ENCODE measurements at regions not wholly inside any gene's neighbourhood (a gene's known extent, or its start where the extent isn't known, plus 50 kb on each side); places are given as distances from the start of the nearest gene placed in this dataset.
A peak's percentile ranks its signal among the peaks of the same experiment; 100 is the strongest.

- peaks cover 0 to 13% (median 4%) of the 10 kb centered on the region in 8 donors for H3K9me3 ChIP-seq
- TF ChIP-seq CTCF (IDR thresholded peaks at IDR 0.05 in 8 of 11, conservative IDR thresholded peaks at IDR 0.05 in 3 of 11): no peak
- TF ChIP-seq POLR2AphosphoS5 (IDR thresholded peaks at IDR 0.05): peak in 1 of 3 donors; percentile 44
- peaks cover 0 to 10% (median 0%) of the 10 kb centered on the region in 7 donors for H3K27me3 ChIP-seq (replicated peaks in 1 of 7)
- DNase-seq: peak; percentile 74
- H3K36me3 ChIP-seq: no peaks in the 10 kb centered on the region
- H3K4me1 ChIP-seq: peaks cover 0 to 14% (median 13%) of the 10 kb centered on the region in 6 donors
- H3K4me3 ChIP-seq: no peak overlapping the region
- WGBS, 5 donors: 54 to 66% (median 63%) methylated on average over 23 to 36 of the region's 36 CpGs
- intact Hi-C loops (cut with DNase I; ENCODE audit: low total_unique reads): no loop called here
- H3K27ac ChIP-seq: no peak overlapping the region
These were observed 121.9 kb downstream of the CRYAA start for GRCh38 chr21:43290421-43291346.

GRCh38 chr21:43289966-43290365 lies 121.2 kb downstream of the CRYAA start:
- Histone ChIP-seq H3K27me3 (replicated peaks in 1 of 7) (peaks cover 0 to 10% (median 0%) of the 10 kb centered on the region in 7 donors), H3K4me1 (peaks cover 0 to 14% (median 13%) of the 10 kb centered on the region in 6 donors), H3K4me3 (no peak overlapping the region), H3K9me3 (peaks cover 0 to 8% (median 2%) of the 10 kb centered on the region in 8 donors), H3K36me3 (no peaks in the 10 kb centered on the region), H3K27ac (no peak overlapping the region)
- intact Hi-C loops (cut with DNase I; ENCODE audit: low total_unique reads): no loop called here
- 60 to 86% (median 70%) methylated on average over 2 to 6 of the region's 6 CpGs for WGBS, 5 donors
- DNase-seq: peak; percentile 50
- TF ChIP-seq POLR2AphosphoS5 (IDR thresholded peaks at IDR 0.05): no peak

GRCh38 chr21:43289442-43289841 lies 120.6 kb downstream of the CRYAA start:
- no peak overlapping the region for H3K4me3 ChIP-seq
- 80 to 93% (median 85%) methylated on average over 2 of the region's 2 CpGs for WGBS, 5 donors
- H3K36me3 ChIP-seq: no peaks in the 10 kb centered on the region
- H3K4me1 ChIP-seq: peaks cover 0 to 14% (median 12%) of the 10 kb centered on the region in 6 donors
- TF ChIP-seq POLR2AphosphoS5 (IDR thresholded peaks at IDR 0.05) (no peak), POLR2A (IDR thresholded peaks at IDR 0.05) (no peak), CTCF (IDR thresholded peaks at IDR 0.05 in 8 of 11, conservative IDR thresholded peaks at IDR 0.05 in 3 of 11) (no peak)
- intact Hi-C loops (cut with DNase I; ENCODE audit: low total_unique reads): no loop called here
- peaks cover 0 to 8% (median 2%) of the 10 kb centered on the region in 8 donors for H3K9me3 ChIP-seq
- peak; percentile 29 for DNase-seq
- H3K27me3 ChIP-seq (replicated peaks in 1 of 7): peaks cover 0 to 10% (median 0%) of the 10 kb centered on the region in 7 donors
- H3K27ac ChIP-seq: no peak overlapping the region

- intact Hi-C loops (cut with DNase I; ENCODE audit: low total_unique reads): no loop called here
- WGBS, 5 donors: 88 to 94% (median 91%) methylated on average over 22 of the region's 22 CpGs
- no peak for TF ChIP-seq POLR2AphosphoS5 (IDR thresholded peaks at IDR 0.05)
- no peak for TF ChIP-seq POLR2A (IDR thresholded peaks at IDR 0.05)
- TF ChIP-seq CTCF (IDR thresholded peaks at IDR 0.05 in 8 of 11, conservative IDR thresholded peaks at IDR 0.05 in 3 of 11): no peak
- peak; percentile 63 for DNase-seq
- Histone ChIP-seq H3K4me3 (no peak overlapping the region), H3K4me1 (peaks cover 0 to 14% (median 12%) of the 10 kb centered on the region in 6 donors), H3K9me3 (peaks cover 0 to 8% (median 2%) of the 10 kb centered on the region in 8 donors), H3K27ac (no peak overlapping the region), H3K27me3 (replicated peaks in 1 of 7) (peaks cover 0 to 10% (median 0%) of the 10 kb centered on the region in 7 donors), H3K36me3 (no peaks in the 10 kb centered on the region)
These were observed 119.3 kb downstream of the CRYAA start for GRCh38 chr21:43287795-43288755.
